Activated T-cell treated with anti-CD3 and anti-CD28 coated beads, Interleukin-2, amount 50 U/mL, for 4 hours (primary cell): ENCODE measurements at regions not wholly inside any gene's neighbourhood (a gene's known extent, or its start where the extent isn't known, plus 50 kb on each side); places are given as distances from the start of the nearest gene placed in this dataset.

Experiments used
- ATAC-seq, 2 donors: fragments of 200-7000 bp; cut with Tn5 transposase; one replicate each; pipeline ENCODE4 v1.10.0; 2021
- DNase-seq: peaks from one replicate; pipeline ENCODE4 v3.0.0-alpha.2; 2020
- H3K27me3 Mint-ChIP-seq: one replicate; pipeline ENCODE4 v1.8.0; 2021; ENCODE audit warnings: low read depth, mixed read lengths
- H3K36me3 Mint-ChIP-seq: one replicate; pipeline ENCODE4 v1.8.0; 2022; ENCODE audit warnings: mixed read lengths; ENCODE audit not compliant: insufficient read depth
- H3K4me1 Mint-ChIP-seq: one replicate; pipeline ENCODE4 v1.8.0; 2021; ENCODE audit warnings: low read depth, mixed read lengths
- H3K4me3 Mint-ChIP-seq: one replicate; pipeline ENCODE4 v1.8.0; 2021; ENCODE audit warnings: mild to moderate bottlenecking, moderate library complexity, mixed read lengths
- H3K9me3 Mint-ChIP-seq: one replicate; pipeline ENCODE4 v1.8.0; 2021; ENCODE audit warnings: mixed read lengths

- H3K36me3 Mint-ChIP-seq: no peaks in the 10 kb centered on the region
- no peak overlapping the region for H3K4me3 Mint-ChIP-seq
- H3K27me3 Mint-ChIP-seq: no peaks in the 10 kb centered on the region
- H3K9me3 Mint-ChIP-seq: peaks cover 10% of the 10 kb centered on the region
- no peaks in the 10 kb centered on the region for H3K4me1 Mint-ChIP-seq
- no peak for DNase-seq
- ATAC-seq: no peak
These were observed 281.7 kb downstream of the PARP8 start for GRCh38 chr5:50947906-50948683.

GRCh38 chr5:50953290-50953689 lies 286.9 kb downstream of the PARP8 start:
- no peak for ATAC-seq

DNA sequence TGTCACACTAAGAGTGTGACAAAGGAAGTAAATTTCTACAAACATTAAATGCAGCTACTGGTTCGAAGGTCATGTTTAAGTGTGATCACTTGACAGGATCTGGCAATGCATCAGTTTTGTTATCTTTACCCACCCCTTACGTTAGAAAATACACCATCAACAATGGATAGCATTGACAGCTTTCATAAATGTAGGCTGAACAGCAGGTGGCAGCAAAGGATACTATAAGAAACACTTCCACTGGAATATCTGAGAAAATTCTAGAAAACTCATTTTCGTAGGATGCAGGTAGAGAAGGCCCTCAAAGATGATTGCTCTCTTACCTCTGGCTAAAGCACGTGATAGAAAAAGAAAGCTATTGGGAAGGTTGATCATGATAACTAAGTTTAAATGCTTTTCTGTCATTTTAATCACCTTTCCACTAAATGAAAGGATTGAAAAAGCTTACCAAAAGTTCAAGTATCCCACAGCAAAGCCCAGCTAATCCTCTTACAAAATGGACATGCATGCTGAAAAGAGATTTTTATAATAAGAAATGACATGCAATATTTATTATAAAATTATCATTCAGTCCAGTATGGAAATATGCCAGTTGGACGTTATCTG lies 292.5 kb downstream of the PARP8 start:
- ATAC-seq: no peak
- no peaks in the 10 kb centered on the region for H3K36me3 Mint-ChIP-seq
- no peaks in the 10 kb centered on the region for H3K9me3 Mint-ChIP-seq
- no peak overlapping the region for H3K4me3 Mint-ChIP-seq
- DNase-seq: no peak
- peaks cover 37% of the 10 kb centered on the region for H3K27me3 Mint-ChIP-seq
- peaks cover 9% of the 10 kb centered on the region for H3K4me1 Mint-ChIP-seq

More at GRCh38 chr5:50953290-50953689, 286.9 kb downstream of the PARP8 start:
- no peaks in the 10 kb centered on the region for H3K36me3 Mint-ChIP-seq
- peaks cover 17% of the 10 kb centered on the region for H3K27me3 Mint-ChIP-seq
- DNase-seq: no peak
- H3K9me3 Mint-ChIP-seq: no peaks in the 10 kb centered on the region
- H3K4me3 Mint-ChIP-seq: no peak overlapping the region
- no peaks in the 10 kb centered on the region for H3K4me1 Mint-ChIP-seq

- H3K36me3 Mint-ChIP-seq: no peaks in the 10 kb centered on the region
- peaks cover 66% of the 10 kb centered on the region for H3K27me3 Mint-ChIP-seq
- ATAC-seq: peak; percentile 75 to 81
- peaks cover 40% of the 10 kb centered on the region for H3K4me1 Mint-ChIP-seq
- DNase-seq: peak; percentile 47
- H3K4me3 Mint-ChIP-seq: peak overlapping the region; percentile 65
- H3K9me3 Mint-ChIP-seq: no peaks in the 10 kb centered on the region
These were observed 296.8 kb downstream of the PARP8 start for GRCh38 chr5:50962934-50963872.

DNA sequence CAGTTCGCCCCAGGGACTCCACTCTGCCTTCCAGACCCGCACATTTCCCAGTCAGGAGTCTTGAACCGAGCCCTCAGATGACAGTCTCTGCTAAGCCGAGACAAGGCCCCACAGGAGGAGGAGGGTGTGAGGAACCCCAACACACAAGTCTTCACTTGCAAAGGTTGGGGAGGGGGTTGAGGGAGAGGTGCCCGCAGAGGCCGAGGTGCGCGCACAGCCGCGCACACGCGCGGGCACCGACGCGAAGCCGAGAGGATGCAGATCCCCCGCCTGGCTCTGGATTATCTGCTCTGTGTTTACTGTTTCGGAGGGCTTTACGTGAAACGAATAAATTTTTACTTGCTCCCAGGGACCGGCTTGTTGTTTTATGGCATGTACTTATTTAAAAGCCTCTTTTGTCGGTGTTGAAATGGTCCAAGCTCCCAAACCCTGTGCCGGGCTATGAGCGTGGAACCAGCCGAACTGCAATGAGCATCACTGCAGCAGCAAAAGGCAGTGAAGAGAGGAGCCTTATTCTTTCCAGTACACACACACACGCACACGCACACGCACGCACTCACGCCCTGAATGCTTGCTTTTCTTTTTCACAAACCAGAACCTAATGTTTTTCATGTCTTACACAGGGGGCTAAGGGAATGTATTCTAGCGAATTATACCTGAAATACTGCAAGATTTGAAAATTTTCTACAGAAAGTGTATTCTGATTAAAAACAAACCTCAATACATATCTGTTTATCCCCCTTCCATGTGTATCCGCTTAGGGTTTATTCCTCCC lies 297.7 kb downstream of the PARP8 start:
- DNase-seq (no peak), ATAC-seq (peak in 1 of 2 donors; percentile 12)
- H3K27me3 Mint-ChIP-seq: peaks cover 74% of the 10 kb centered on the region
- peak overlapping the region; percentile 57 for H3K4me3 Mint-ChIP-seq
- peaks cover 49% of the 10 kb centered on the region for H3K4me1 Mint-ChIP-seq
- H3K36me3 Mint-ChIP-seq: no peaks in the 10 kb centered on the region
- no peaks in the 10 kb centered on the region for H3K9me3 Mint-ChIP-seq

GRCh38 chr5:50964746-50965653 lies 298.6 kb downstream of the PARP8 start:
- Mint-ChIP-seq H3K36me3 (no peaks in the 10 kb centered on the region), H3K9me3 (no peaks in the 10 kb centered on the region), H3K4me1 (peaks cover 54% of the 10 kb centered on the region), H3K27me3 (peaks cover 79% of the 10 kb centered on the region), H3K4me3 (no peak overlapping the region)
- no peak for ATAC-seq
- DNase-seq: no peak

GRCh38 chr5:50965654-50966375 lies 299.4 kb downstream of the PARP8 start:
- Mint-ChIP-seq H3K36me3 (no peaks in the 10 kb centered on the region), H3K9me3 (no peaks in the 10 kb centered on the region), H3K4me1 (peaks cover 54% of the 10 kb centered on the region), H3K27me3 (peaks cover 82% of the 10 kb centered on the region), H3K4me3 (peak overlapping the region; percentile 47)
- DNase-seq: no peak
- no peak for ATAC-seq

- no peaks in the 10 kb centered on the region for H3K36me3 Mint-ChIP-seq
- H3K9me3 Mint-ChIP-seq: no peaks in the 10 kb centered on the region
- peaks cover 54% of the 10 kb centered on the region for H3K4me1 Mint-ChIP-seq
- no peak for DNase-seq
- H3K4me3 Mint-ChIP-seq: peak overlapping the region; percentile 71
- ATAC-seq: no peak
- peaks cover 82% of the 10 kb centered on the region for H3K27me3 Mint-ChIP-seq
These were observed 300.6 kb downstream of the PARP8 start for GRCh38 chr5:50967009-50967562.

DNA sequence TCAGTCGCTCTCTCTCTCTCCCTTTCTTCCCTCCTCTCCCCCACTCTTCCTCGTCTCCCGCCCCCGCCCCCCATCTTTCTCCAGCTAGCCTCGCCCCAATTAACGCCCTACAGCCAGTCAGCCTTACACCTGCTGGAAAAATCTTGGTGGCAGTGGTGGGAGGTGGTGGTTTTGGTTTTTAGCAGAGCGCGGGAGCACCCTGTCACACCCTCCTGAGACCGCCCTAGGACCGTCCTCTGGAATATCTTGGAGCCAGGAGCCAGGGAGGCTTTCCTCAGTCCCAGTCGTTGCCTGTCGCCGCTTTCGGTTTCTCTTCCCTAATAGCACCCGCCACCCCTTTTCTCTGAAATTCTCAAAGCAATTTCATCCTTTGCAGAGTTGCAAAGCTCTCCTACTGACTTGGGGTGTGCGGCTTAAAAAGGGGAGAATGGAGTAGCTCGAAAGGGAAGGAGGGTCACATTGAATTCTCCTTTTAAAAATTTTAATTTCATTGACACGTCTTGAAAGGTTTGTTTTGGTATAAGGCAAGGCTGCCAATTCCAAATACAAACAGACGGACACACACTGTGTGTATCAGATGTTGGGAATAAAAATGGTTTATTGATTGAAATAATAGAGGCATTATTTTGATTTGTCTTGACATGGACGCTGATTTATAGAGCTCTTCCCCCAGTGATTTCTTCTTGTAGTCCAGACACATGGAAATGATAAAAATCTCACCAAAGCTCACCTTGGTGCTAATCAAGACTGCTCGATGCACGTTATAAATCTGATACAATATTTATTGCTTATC lies 301.3 kb downstream of the PARP8 start:
- ATAC-seq: no peak
- no peaks in the 10 kb centered on the region for H3K36me3 Mint-ChIP-seq
- H3K9me3 Mint-ChIP-seq: no peaks in the 10 kb centered on the region
- peaks cover 54% of the 10 kb centered on the region for H3K4me1 Mint-ChIP-seq
- peak overlapping the region; percentile 71 for H3K4me3 Mint-ChIP-seq
- no peak for DNase-seq
- peaks cover 82% of the 10 kb centered on the region for H3K27me3 Mint-ChIP-seq

DNA sequence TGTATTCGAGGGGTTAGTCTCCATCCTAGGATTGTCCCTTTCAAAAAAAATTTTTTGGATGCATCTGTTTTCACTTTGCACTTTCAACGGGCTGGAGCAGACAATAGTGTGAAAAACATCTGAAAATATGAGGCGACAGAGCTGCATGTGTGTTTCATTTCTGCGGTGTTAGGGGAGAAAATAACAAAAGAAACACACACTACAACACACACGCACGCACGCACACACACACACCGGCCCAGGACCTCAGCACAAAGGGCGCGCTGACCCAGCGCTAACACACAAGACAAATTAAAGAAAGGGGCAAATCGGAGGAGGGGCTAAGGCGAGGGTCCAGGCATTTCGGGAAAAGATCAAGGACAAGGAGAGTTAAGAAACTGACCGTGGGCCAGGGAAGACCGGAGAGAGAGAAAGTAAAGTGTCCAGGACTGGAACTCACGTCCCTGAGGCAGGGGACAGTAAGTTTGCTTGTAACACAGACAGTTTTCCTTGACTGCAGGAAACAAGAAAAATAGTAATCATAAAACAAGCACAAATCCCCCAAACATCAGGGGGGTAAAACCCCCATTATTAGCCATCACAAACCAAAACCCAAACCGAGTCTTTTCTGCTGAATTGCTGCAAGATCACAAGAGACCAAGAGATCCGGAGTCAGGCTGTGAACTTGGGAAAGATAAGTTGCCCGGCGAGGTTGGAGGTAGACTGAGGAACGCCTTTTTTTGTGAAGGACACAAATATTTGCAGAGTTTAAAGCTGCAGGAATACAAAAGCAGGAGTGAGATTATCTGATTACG lies 302.1 kb downstream of the PARP8 start:
- ATAC-seq (no peak), DNase-seq (no peak)
- Mint-ChIP-seq H3K4me3 (peak overlapping the region; percentile 71), H3K36me3 (no peaks in the 10 kb centered on the region), H3K4me1 (peaks cover 48% of the 10 kb centered on the region), H3K27me3 (peaks cover 77% of the 10 kb centered on the region), H3K9me3 (no peaks in the 10 kb centered on the region)
